PC-9 (cell line): ENCODE measurements at regions not wholly inside any gene's neighbourhood (a gene's known extent, or its start where the extent isn't known, plus 50 kb on each side); places are given as distances from the start of the nearest gene placed in this dataset.

Source experiments
- CTCF ChIP-seq: fragments of 200-600 bp; sonication (generic); conservative IDR thresholded peaks from 2 replicates; pipeline ENCODE4 v1.6.1; 2017; ENCODE audit warnings: mixed run types, antibody characterized with exemption, mild to moderate bottlenecking, moderate library complexity
- EZH2 ChIP-seq: fragments of 200-600 bp; sonication (generic); IDR thresholded peaks from 2 replicates; pipeline ENCODE4 v1.8.0; 2017; ENCODE audit warnings: antibody characterized with exemption, low read depth

DNA sequence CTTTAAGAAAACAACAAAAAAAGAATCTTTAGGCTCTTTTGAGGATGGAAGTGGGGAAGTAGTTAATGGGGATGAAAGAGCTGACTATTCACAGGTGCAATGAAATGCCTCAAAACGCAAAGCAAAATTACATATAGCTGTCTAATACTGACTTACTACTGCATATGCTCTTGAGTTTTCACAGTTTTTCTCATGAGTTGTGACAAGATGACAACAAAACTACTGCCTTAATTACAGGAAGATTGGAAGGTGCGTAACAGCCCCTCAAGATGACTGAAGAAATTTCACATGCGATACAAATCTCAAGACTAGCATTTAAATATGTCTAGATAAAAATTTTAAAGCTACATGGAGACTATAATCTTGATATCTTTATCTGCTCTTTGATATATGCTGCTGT is 547.8 kb upstream of the POU3F2 start:
- no peak for TF ChIP-seq CTCF
- no peak for TF ChIP-seq EZH2
